Activated CD8-positive, alpha-beta T cell treated with anti-CD3 and anti-CD28 coated beads for 36 hours (primary cell): ENCODE measurements at regions not wholly inside any gene's neighbourhood (a gene's known extent, or its start where the extent isn't known, plus 50 kb on each side); places are given as distances from the start of the nearest gene placed in this dataset.

Source experiments
- ATAC-seq: fragments of 200-7000 bp; cut with Tn5 transposase; one replicate; pipeline ENCODE4 v1.10.0; 2021; ENCODE audit warnings: mild to moderate bottlenecking, moderate library complexity
- CTCF ChIA-PET: fragments of 350-600 bp; sonication (Branson Sonifier 250); formaldehyde crosslinking; loops from one replicate; lab custom pipeline; 2021; ENCODE audit warnings: antibody characterized with exemption; lab: Charles Lee
- POLR2A ChIA-PET: fragments of 350-600 bp; sonication (Branson Sonifier 250); formaldehyde crosslinking; loops from one replicate; lab custom pipeline; 2021; ENCODE audit warnings: antibody characterized with exemption; lab: Charles Lee
- DNase-seq: peaks from one replicate; pipeline ENCODE4 v3.0.0-alpha.2; 2020
- H3K27ac Mint-ChIP-seq: one replicate; pipeline ENCODE4 v1.8.0; 2021; ENCODE audit warnings: mild to moderate bottlenecking, mixed read lengths
- H3K27me3 Mint-ChIP-seq: one replicate; pipeline ENCODE4 v1.8.0; 2021; ENCODE audit warnings: mixed read lengths
- H3K36me3 Mint-ChIP-seq: one replicate; pipeline ENCODE4 v1.8.0; 2021; ENCODE audit warnings: low read depth, mixed read lengths
- H3K4me1 Mint-ChIP-seq: one replicate; pipeline ENCODE4 v1.8.0; 2021; ENCODE audit warnings: low read depth, mixed read lengths
- H3K4me3 Mint-ChIP-seq: one replicate; pipeline ENCODE4 v1.8.0; 2021; ENCODE audit warnings: mild to moderate bottlenecking, moderate library complexity, mixed read lengths
- H3K9me3 Mint-ChIP-seq: one replicate; pipeline ENCODE4 v1.8.0; 2021; ENCODE audit warnings: mixed read lengths
- CTCF ChIP-seq: fragments of 200-600 bp; IDR thresholded peaks from one replicate; pipeline ENCODE4 v1.8.0; 2022; ENCODE audit warnings: antibody characterized with exemption, mild to moderate bottlenecking
- intact Hi-C: fragments of 100-400 bp; cut with micrococcal nuclease; formaldehyde crosslinking; loops from one replicate; pipeline ENCODE4 v1.10.0; 2022

- intact Hi-C loops = no loop called here
- H3K4me1 Mint-ChIP-seq = no peaks in the 10 kb centered on the region
- CTCF ChIA-PET = no interaction called here
- H3K9me3 Mint-ChIP-seq = no peaks in the 10 kb centered on the region
- H3K36me3 Mint-ChIP-seq = no peaks in the 10 kb centered on the region
- POLR2A ChIA-PET = no interaction called here
- no peak for TF ChIP-seq CTCF
- ATAC-seq (no peak), DNase-seq (no peak)
- H3K27me3 Mint-ChIP-seq = no peaks in the 10 kb centered on the region
- no peak overlapping the region for H3K27ac Mint-ChIP-seq
- H3K4me3 Mint-ChIP-seq = no peak overlapping the region
Measured at GRCh38 chr9:117545846-117546245, 131.0 kb upstream of the ASTN2 start.

GRCh38 chr9:117543089-117543488 lies 128.2 kb upstream of the ASTN2 start:
- no peaks in the 10 kb centered on the region for H3K4me1 Mint-ChIP-seq
- intact Hi-C loops = no loop called here
- ATAC-seq (no peak), DNase-seq (no peak)
- no peak for TF ChIP-seq CTCF
- POLR2A ChIA-PET = no interaction called here
- no peak overlapping the region for H3K4me3 Mint-ChIP-seq
- no peaks in the 10 kb centered on the region for H3K9me3 Mint-ChIP-seq
- no peaks in the 10 kb centered on the region for H3K27me3 Mint-ChIP-seq
- no peaks in the 10 kb centered on the region for H3K36me3 Mint-ChIP-seq
- CTCF ChIA-PET = no interaction called here
- H3K27ac Mint-ChIP-seq = no peak overlapping the region

- no peak for DNase-seq
- Mint-ChIP-seq H3K4me3 (no peak overlapping the region), H3K9me3 (no peaks in the 10 kb centered on the region), H3K4me1 (no peaks in the 10 kb centered on the region), H3K27me3 (no peaks in the 10 kb centered on the region), H3K27ac (no peak overlapping the region), H3K36me3 (no peaks in the 10 kb centered on the region)
- POLR2A ChIA-PET = no interaction called here
- intact Hi-C loops = no loop called here
- ATAC-seq = no peak
- TF ChIP-seq CTCF = no peak
- CTCF ChIA-PET = no interaction called here
Measured at GRCh38 chr9:117542021-117542420, 127.2 kb upstream of the ASTN2 start.

- Mint-ChIP-seq H3K27ac (no peak overlapping the region), H3K4me3 (no peak overlapping the region), H3K9me3 (no peaks in the 10 kb centered on the region), H3K27me3 (no peaks in the 10 kb centered on the region), H3K36me3 (no peaks in the 10 kb centered on the region), H3K4me1 (no peaks in the 10 kb centered on the region)
- POLR2A ChIA-PET = no interaction called here
- CTCF ChIA-PET = no interaction called here
- no peak for ATAC-seq
- intact Hi-C loops = no loop called here
- no peak for TF ChIP-seq CTCF
- DNase-seq = no peak
Measured at GRCh38 chr9:117541181-117541580, 126.3 kb upstream of the ASTN2 start.

GRCh38 chr9:117535973-117536372 lies 121.1 kb upstream of the ASTN2 start:
- H3K27me3 Mint-ChIP-seq = no peaks in the 10 kb centered on the region
- H3K27ac Mint-ChIP-seq = no peak overlapping the region
- CTCF ChIA-PET = no interaction called here

More at GRCh38 chr9:117535973-117536372, 121.1 kb upstream of the ASTN2 start:
- no peaks in the 10 kb centered on the region for H3K4me1 Mint-ChIP-seq
- no peak for ATAC-seq
- no peak for DNase-seq
- no peak overlapping the region for H3K4me3 Mint-ChIP-seq
- H3K9me3 Mint-ChIP-seq = no peaks in the 10 kb centered on the region
- POLR2A ChIA-PET = no interaction called here
- no peaks in the 10 kb centered on the region for H3K36me3 Mint-ChIP-seq
- intact Hi-C loops = no loop called here
- TF ChIP-seq CTCF = no peak
